OCI-LY7 (cell line): ENCODE measurements at regions not wholly inside any gene's neighbourhood (a gene's known extent, or its start where the extent isn't known, plus 50 kb on each side); places are given as distances from the start of the nearest gene placed in this dataset.

Experiments used
- BruUV-seq: library from RNA; stranded (reverse); fragments of 400-500 nt; replicated peaks from 2 replicates; lab custom pipeline; 2021; lab: Mats Ljungman, UMichigan
- CTCF ChIA-PET: fragments of 300-600 bp; sonication (Branson Sonifier 250); formaldehyde crosslinking; loops from one replicate; lab custom pipeline; 2022; ENCODE audit warnings: antibody characterized with exemption; ENCODE audit not compliant: unreplicated experiment; lab: Charles Lee
- POLR2A ChIA-PET: fragments of 300-600 bp; sonication (Branson Sonifier 250); formaldehyde crosslinking; loops from one replicate; lab custom pipeline; 2022; ENCODE audit warnings: antibody characterized with exemption; lab: Charles Lee
- DNase-seq: peaks from one replicate; pipeline ENCODE4 v3.0.0-alpha.2; 2015; ENCODE audit warnings: low spot score
- H2AFZ ChIP-seq: fragments of 200-600 bp; sonication (generic), shearing (Covaris generic); 2 replicates; pipeline ENCODE4 v1.6.1; 2014; ENCODE audit warnings: mild to moderate bottlenecking, antibody characterized with exemption, low read length, moderate library complexity
- H3K27ac ChIP-seq: fragments of 200-600 bp; sonication (generic); 2 replicates; pipeline ENCODE4 v1.5.1; 2014; ENCODE audit warnings: mixed run types, low read depth, mild to moderate bottlenecking, moderate library complexity, low read length, inconsistent platforms; ENCODE audit not compliant: poor library complexity, severe bottlenecking
- H3K36me3 ChIP-seq: fragments of 200-600 bp; sonication (generic); 2 replicates; pipeline ENCODE4 v1.6.1; 2014; ENCODE audit warnings: mild to moderate bottlenecking, antibody characterized with exemption, low read length, moderate library complexity, mixed read lengths; ENCODE audit not compliant: insufficient read depth
- H3K4me1 ChIP-seq: fragments of 200-600 bp; sonication (generic); 2 replicates; pipeline ENCODE4 v1.5.1; 2014; ENCODE audit warnings: mild to moderate bottlenecking, low read length; ENCODE audit not compliant: insufficient read depth, poor library complexity, severe bottlenecking
- H3K4me2 ChIP-seq: fragments of 200-600 bp; sonication (generic); 2 replicates; pipeline ENCODE4 v1.6.1; 2014; ENCODE audit warnings: mild to moderate bottlenecking, low read length
- H3K4me3 ChIP-seq: fragments of 200-600 bp; sonication (generic); 2 replicates; pipeline ENCODE4 v1.5.1; 2014; ENCODE audit warnings: mild to moderate bottlenecking, low read depth, low read length; ENCODE audit not compliant: poor library complexity, severe bottlenecking
- H3K79me2 ChIP-seq: fragments of 200-600 bp; sonication (generic); 2 replicates; pipeline ENCODE4 v1.6.1; 2016; ENCODE audit warnings: low read depth, mild to moderate bottlenecking, low read length, moderate library complexity, mixed read lengths; ENCODE audit not compliant: insufficient read depth
- H3K9me2 ChIP-seq: fragments of 200-600 bp; sonication (generic); 2 replicates; pipeline ENCODE4 v1.6.1; 2016; ENCODE audit warnings: mild to moderate bottlenecking, low read length, mixed read lengths; ENCODE audit not compliant: insufficient read depth
- H3K9me3 ChIP-seq: fragments of 200-600 bp; sonication (generic); 2 replicates; pipeline ENCODE4 v1.6.1; 2014; ENCODE audit warnings: mild to moderate bottlenecking, mixed run types, low read length, mixed read lengths
- H4K20me1 ChIP-seq: fragments of 200-600 bp; sonication (generic); 2 replicates; pipeline ENCODE4 v1.6.1; 2014; ENCODE audit warnings: mild to moderate bottlenecking, antibody characterized with exemption, low read length, moderate library complexity, mixed read lengths; ENCODE audit not compliant: insufficient read depth
- CTCF ChIP-seq: fragments of 200-600 bp; sonication (generic); conservative IDR thresholded peaks from 2 replicates; pipeline ENCODE4 v1.5.1; 2014; ENCODE audit warnings: mild to moderate bottlenecking, antibody characterized with exemption, low read length, moderate library complexity, mixed read lengths
- EZH2phosphoT487 ChIP-seq: fragments of 200-600 bp; sonication (generic); IDR thresholded peaks from 2 replicates; pipeline ENCODE4 v1.6.1; 2018; ENCODE audit warnings: low read depth, borderline replicate concordance, mild to moderate bottlenecking, mixed run types, antibody characterized with exemption, low read length, moderate library complexity, mixed read lengths
- intact Hi-C: fragments of 100-400 bp; cut with micrococcal nuclease; formaldehyde crosslinking; loops from one replicate; pipeline ENCODE4 v1.10.0; 2022; ENCODE audit not compliant: unreplicated experiment

GRCh38 chr13:47845981-47846380 is 155.1 kb downstream of the SUCLA2 start:
- Histone ChIP-seq H4K20me1 (no peaks in the 10 kb centered on the region), H3K9me2 (no peaks in the 10 kb centered on the region), H3K4me3 (no peak overlapping the region), H3K79me2 (no peaks in the 10 kb centered on the region), H3K9me3 (no peaks in the 10 kb centered on the region), H3K4me1 (no peaks in the 10 kb centered on the region), H3K4me2 (no peak overlapping the region), H3K36me3 (no peaks in the 10 kb centered on the region), H2AFZ (no peak overlapping the region), H3K27ac (no peak overlapping the region)
- DNase-seq = no peak
- TF ChIP-seq CTCF (no peak), EZH2phosphoT487 (no peak)
- CTCF ChIA-PET = no interaction called here
- intact Hi-C loops = no loop called here
- BruUV-seq = no TSS peak
- POLR2A ChIA-PET = interaction anchor here (0.6 kb wide), 1 partner anchor 117 kb away, joined by 7 read pairs; no protein-coding TSS in a partner anchor

- no peak overlapping the region for H3K4me2 ChIP-seq
- intact Hi-C loops = no loop called here
- ChIA-PET POLR2A (interaction anchor here (0.6 to 0.8 kb wide), 2 partner anchors 17 to 416 kb away, joined by 3 read pairs; no protein-coding TSS in a partner anchor), CTCF (no interaction called here)
- no peak overlapping the region for H2AFZ ChIP-seq
- H4K20me1 ChIP-seq = no peaks in the 10 kb centered on the region
- no peaks in the 10 kb centered on the region for H3K9me3 ChIP-seq
- no peak for DNase-seq
- H3K79me2 ChIP-seq = no peaks in the 10 kb centered on the region
- no peak overlapping the region for H3K27ac ChIP-seq
- no peaks in the 10 kb centered on the region for H3K36me3 ChIP-seq
- no peak overlapping the region for H3K4me3 ChIP-seq
- no peaks in the 10 kb centered on the region for H3K4me1 ChIP-seq
- no TSS peak for BruUV-seq
- H3K9me2 ChIP-seq = no peaks in the 10 kb centered on the region
- TF ChIP-seq CTCF (no peak), EZH2phosphoT487 (no peak)
Observed at GRCh38 chr13:47843005-47843404, 158.1 kb downstream of the SUCLA2 start.

- DNase-seq = no peak
- ChIA-PET CTCF (no interaction called here), POLR2A (no interaction called here)
- H3K27ac ChIP-seq = no peak overlapping the region
- no peak overlapping the region for H2AFZ ChIP-seq
- no TSS peak for BruUV-seq
- intact Hi-C loops = no loop called here
- no peak overlapping the region for H3K4me3 ChIP-seq
- TF ChIP-seq CTCF = no peak
- no peak for TF ChIP-seq EZH2phosphoT487
- no peaks in the 10 kb centered on the region for H4K20me1 ChIP-seq
- H3K9me3 ChIP-seq = no peaks in the 10 kb centered on the region
- H3K4me1 ChIP-seq = no peaks in the 10 kb centered on the region
- H3K4me2 ChIP-seq = no peak overlapping the region
- no peaks in the 10 kb centered on the region for H3K36me3 ChIP-seq
- H3K79me2 ChIP-seq = no peaks in the 10 kb centered on the region
- no peaks in the 10 kb centered on the region for H3K9me2 ChIP-seq
Observed at GRCh38 chr13:47841151-47841550, 159.9 kb downstream of the SUCLA2 start.
